ENCODE measurements at regions not wholly inside any gene's neighbourhood (a gene's known extent, or its start where the extent isn't known, plus 50 kb on each side); places are given as distances from the start of the nearest gene placed in this dataset.

DNA sequence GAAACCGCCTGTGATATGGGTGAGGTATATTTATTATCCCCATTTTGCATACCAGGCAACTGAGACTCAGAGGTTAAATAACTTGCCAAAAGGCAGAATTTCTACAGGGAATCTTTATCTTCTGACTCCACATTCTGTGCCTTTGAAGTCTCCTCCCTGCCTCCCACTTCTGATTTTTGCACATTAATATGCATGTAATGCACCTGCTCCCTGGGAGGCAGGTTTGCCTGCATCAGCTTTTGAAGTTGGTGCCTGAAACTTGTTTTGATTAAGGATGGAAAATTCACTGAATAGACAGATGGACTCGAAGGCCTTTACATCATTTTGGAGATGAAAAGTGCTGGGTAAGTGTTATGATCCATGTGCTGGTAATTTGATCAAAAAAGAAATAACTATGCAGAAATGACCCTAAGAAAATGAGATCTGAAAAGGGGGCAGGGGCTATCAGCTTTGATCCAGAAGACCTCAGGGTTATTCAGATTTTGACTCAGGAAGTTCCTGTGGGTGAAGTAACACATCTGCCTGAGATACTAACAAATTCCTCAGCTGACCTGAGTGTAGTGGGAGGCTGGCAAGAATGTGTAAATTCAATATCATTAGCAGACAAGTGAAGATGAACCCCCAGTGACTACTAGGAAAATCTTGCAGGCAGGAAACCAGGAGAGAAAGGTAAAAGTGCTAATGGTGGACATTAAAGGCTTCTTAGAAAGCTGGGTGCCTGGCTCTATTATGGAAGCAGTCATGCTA, 167.5 kb upstream of the BOD1L1 start:
- ChIA-PET POLR2A (ENCODE audit: partially characterized antibody) (no interaction called here), CTCF (ENCODE audit: partially characterized antibody) (interaction anchor here (1.7 to 2.0 kb wide), 2 partner anchors 10 to 13 kb away, joined by 4 to 6 read pairs; no protein-coding TSS in a partner anchor)
- H3K23ac ChIP-seq (ENCODE audit: insufficient read length) = no peak overlapping the region
- no peaks in the 10 kb centered on the region for H3K79me1 ChIP-seq (ENCODE audit: low read depth, low read length)
- H4K91ac ChIP-seq (replicated peaks; ENCODE audit: insufficient read length, low read length) = no peak overlapping the region
- H3K9me3 ChIP-seq (ENCODE audit: insufficient read depth in 2 of 2, low read depth in 1 of 2, low read length in 1 of 2) = peaks cover 10 to 12% of the 10 kb centered on the region in 2 experiments
- no peak overlapping the region for H3K56ac ChIP-seq (replicated peaks; ENCODE audit: insufficient read length, low read depth, low read length)
- no peak overlapping the region for H2BK12ac ChIP-seq (ENCODE audit: low read depth, low read length)
- no peak overlapping the region for H2BK5ac ChIP-seq (ENCODE audit: low read depth, low read length)
- H3K4me3 ChIP-seq (ENCODE audit: extremely low read depth in 1 of 4, insufficient read depth in 2 of 4, low read depth in 3 of 4, low read length in 4 of 4) = no peak overlapping the region
- no peak overlapping the region for H3K9ac ChIP-seq (replicated peaks in 1 of 4; ENCODE audit: extremely low read depth in 1 of 4, low read depth in 3 of 4, low read length in 3 of 4)
- no peak overlapping the region for H3K27ac ChIP-seq (ENCODE audit: low read depth, low read length)
- 0 out of 7 replicates have a peak, but pooled peaks cover 0 to 2% (median 0%) of the 10 kb centered on the region in 4 experiments for H3K4me1 ChIP-seq (replicated peaks in 1 of 4; ENCODE audit: control insufficient read depth in 3 of 4, insufficient read depth in 4 of 4, low read length in 3 of 4)
- no peak for TF ChIP-seq ZNF274 (IDR thresholded peaks at IDR 0.05; ENCODE audit: borderline replicate concordance, extremely low read depth, low read length)
- TF ChIP-seq TAF1 (IDR thresholded peaks at IDR 0.05; ENCODE audit: low read depth, low read length) = no peak
- no peak for TF ChIP-seq KDM4A (IDR thresholded peaks at IDR 0.05; ENCODE audit: low read depth, low read length, severe bottlenecking)
- no peak for TF ChIP-seq CREB1 (IDR thresholded peaks at IDR 0.05)
- TF ChIP-seq, protein P1, sequence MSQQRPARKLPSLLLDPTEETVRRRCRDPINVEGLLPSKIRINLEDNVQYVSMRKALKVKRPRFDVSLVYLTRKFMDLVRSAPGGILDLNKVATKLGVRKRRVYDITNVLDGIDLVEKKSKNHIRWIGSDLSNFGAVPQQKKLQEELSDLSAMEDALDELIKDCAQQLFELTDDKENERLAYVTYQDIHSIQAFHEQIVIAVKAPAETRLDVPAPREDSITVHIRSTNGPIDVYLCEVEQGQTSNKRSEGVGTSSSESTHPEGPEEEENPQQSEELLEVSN (IDR thresholded peaks at IDR 0.05) = no peak
- TF ChIP-seq SIRT6 (IDR thresholded peaks at IDR 0.05; ENCODE audit: low read length) = no peak
- no peak for TF ChIP-seq CBX8 (IDR thresholded peaks at IDR 0.05; ENCODE audit: borderline replicate concordance, low read depth, low read length)
- TF ChIP-seq TEAD4 (IDR thresholded peaks at IDR 0.05; ENCODE audit: low read depth, low read length) = no peak
- H3K36me3 ChIP-seq (ENCODE audit: control insufficient read depth in 2 of 4, insufficient read depth in 4 of 4, low read length in 3 of 4) = no peaks in the 10 kb centered on the region
- H2AFZ ChIP-seq (ENCODE audit: low read length) = no peak overlapping the region
- no peaks in the 10 kb centered on the region for H3K27me3 ChIP-seq (replicated peaks in 1 of 4; ENCODE audit: control insufficient read depth in 3 of 4, extremely low read depth in 1 of 4, insufficient read depth in 3 of 4, low read length in 3 of 4)
- H2BK120ac ChIP-seq (replicated peaks; ENCODE audit: low read depth, low read length) = no peak overlapping the region
- DNase-seq (ENCODE audit: low read depth in 1 of 2, low spot score in 2 of 2) = no peak
- no peak overlapping the region for H3K14ac ChIP-seq (ENCODE audit: insufficient read length)
- H2BK15ac ChIP-seq (ENCODE audit: low read length) = no peak overlapping the region
- H4K20me1 ChIP-seq (replicated peaks in 1 of 2; ENCODE audit: control insufficient read depth in 1 of 2, insufficient read depth in 2 of 2, low read length in 2 of 2) = no peaks in the 10 kb centered on the region
- no peak overlapping the region for H4K5ac ChIP-seq (ENCODE audit: insufficient read length, low read depth, low read length)
- no peaks in the 10 kb centered on the region; the same call in 1 of the 2 replicates for H3K23me2 ChIP-seq (ENCODE audit: low read depth, low read length)
- H3K79me2 ChIP-seq (ENCODE audit: control insufficient read depth in 1 of 2, insufficient read depth in 2 of 2, low read length in 2 of 2) = no peaks in the 10 kb centered on the region
- FAIRE-seq = no peak
- WGBS, 2 experiments (ENCODE audit: extremely low coverage in 1 of 2, insufficient coverage in 1 of 2, insufficient read length in 1 of 2, insufficient replicate concordance in 2 of 2, low coverage in 1 of 2, low lambda C conversion rate in 2 of 2, missing lambda C conversion rate in 1 of 2) = 89% methylated on average over 2 of the region's 2 CpGs; no CpG with 5 or more reads in 1 of the 2 experiments
- H3K4ac ChIP-seq (replicated peaks; ENCODE audit: insufficient read length, low read depth, low read length) = no peak overlapping the region
- H4K8ac ChIP-seq (ENCODE audit: extremely low read depth, insufficient read depth, low read length) = no peak overlapping the region
- no peak overlapping the region for H2BK20ac ChIP-seq (ENCODE audit: low read length)
- no peak overlapping the region for H3K18ac ChIP-seq (ENCODE audit: extremely low read depth, low read length)
- H3K4me2 ChIP-seq (ENCODE audit: insufficient read depth in 1 of 2, low read depth in 2 of 2, low read length in 2 of 2) = no peak overlapping the region
- H2AK5ac ChIP-seq (ENCODE audit: low read depth, low read length) = no peak overlapping the region

All from H1 (cell line).